ENCODE measurements at regions not wholly inside any gene's neighbourhood (a gene's known extent, or its start where the extent isn't known, plus 50 kb on each side); places are given as distances from the start of the nearest gene placed in this dataset.

GRCh38 chr1:8142955-8143629, 117.0 kb upstream of the ERRFI1 start:
- H3K27me3 ChIP-seq (ENCODE audit: insufficient read depth, poor library complexity, severe bottlenecking): no peaks in the 10 kb centered on the region
- H3K4me1 ChIP-seq (ENCODE audit: insufficient read depth, poor library complexity, severe bottlenecking): peaks cover 6% of the 10 kb centered on the region
- TF ChIP-seq CTCF (IDR thresholded peaks at IDR 0.05; ENCODE audit: poor library complexity, severe bottlenecking): no peak
- H3K36me3 ChIP-seq (ENCODE audit: low read depth): no peaks in the 10 kb centered on the region
- H3K27ac ChIP-seq (ENCODE audit: poor library complexity, severe bottlenecking): no peak overlapping the region
- no peak for DNase-seq (ENCODE audit: low spot score)
- H3K9me3 ChIP-seq (ENCODE audit: severe bottlenecking): no peaks in the 10 kb centered on the region
- ATAC-seq (ENCODE audit: low read depth): no peak
- no peak overlapping the region for H3K4me3 ChIP-seq (ENCODE audit: severe bottlenecking)

GRCh38 chr1:8139941-8140340, 113.8 kb upstream of the ERRFI1 start:
- Histone ChIP-seq H3K9me3 (ENCODE audit: severe bottlenecking) (no peaks in the 10 kb centered on the region), H3K4me1 (ENCODE audit: insufficient read depth, poor library complexity, severe bottlenecking) (peaks cover 18% of the 10 kb centered on the region), H3K27ac (ENCODE audit: poor library complexity, severe bottlenecking) (no peak overlapping the region), H3K4me3 (ENCODE audit: severe bottlenecking) (no peak overlapping the region), H3K27me3 (ENCODE audit: insufficient read depth, poor library complexity, severe bottlenecking) (no peaks in the 10 kb centered on the region), H3K36me3 (ENCODE audit: low read depth) (no peaks in the 10 kb centered on the region)
- no peak for TF ChIP-seq CTCF (IDR thresholded peaks at IDR 0.05; ENCODE audit: poor library complexity, severe bottlenecking)
- ATAC-seq (ENCODE audit: low read depth) (no peak), DNase-seq (ENCODE audit: low spot score) (no peak)

GRCh38 chr1:8139383-8139782, 113.3 kb upstream of the ERRFI1 start:
- Histone ChIP-seq H3K36me3 (ENCODE audit: low read depth) (no peaks in the 10 kb centered on the region), H3K27me3 (ENCODE audit: insufficient read depth, poor library complexity, severe bottlenecking) (no peaks in the 10 kb centered on the region), H3K4me3 (ENCODE audit: severe bottlenecking) (no peak overlapping the region), H3K27ac (ENCODE audit: poor library complexity, severe bottlenecking) (no peak overlapping the region), H3K9me3 (ENCODE audit: severe bottlenecking) (no peaks in the 10 kb centered on the region), H3K4me1 (ENCODE audit: insufficient read depth, poor library complexity, severe bottlenecking) (peaks cover 23% of the 10 kb centered on the region)
- DNase-seq (ENCODE audit: low spot score): no peak
- no peak for TF ChIP-seq CTCF (IDR thresholded peaks at IDR 0.05; ENCODE audit: poor library complexity, severe bottlenecking)
- ATAC-seq (ENCODE audit: low read depth): no peak

- no peak for DNase-seq (ENCODE audit: low spot score)
- Histone ChIP-seq H3K27ac (ENCODE audit: poor library complexity, severe bottlenecking) (peak overlapping the region; percentile 83), H3K4me3 (ENCODE audit: severe bottlenecking) (no peak overlapping the region), H3K4me1 (ENCODE audit: insufficient read depth, poor library complexity, severe bottlenecking) (peaks cover 31% of the 10 kb centered on the region), H3K27me3 (ENCODE audit: insufficient read depth, poor library complexity, severe bottlenecking) (no peaks in the 10 kb centered on the region), H3K36me3 (ENCODE audit: low read depth) (no peaks in the 10 kb centered on the region), H3K9me3 (ENCODE audit: severe bottlenecking) (no peaks in the 10 kb centered on the region)
- ATAC-seq (ENCODE audit: low read depth): no peak
- no peak for TF ChIP-seq CTCF (IDR thresholded peaks at IDR 0.05; ENCODE audit: poor library complexity, severe bottlenecking)
Observed at GRCh38 chr1:8138673-8139072, 112.6 kb upstream of the ERRFI1 start.

GRCh38 chr1:8137481-8138244, 111.6 kb upstream of the ERRFI1 start:
- no peak for DNase-seq (ENCODE audit: low spot score)
- Histone ChIP-seq H3K27me3 (ENCODE audit: insufficient read depth, poor library complexity, severe bottlenecking) (no peaks in the 10 kb centered on the region), H3K27ac (ENCODE audit: poor library complexity, severe bottlenecking) (peak overlapping the region; percentile 83), H3K36me3 (ENCODE audit: low read depth) (no peaks in the 10 kb centered on the region), H3K4me1 (ENCODE audit: insufficient read depth, poor library complexity, severe bottlenecking) (peaks cover 38% of the 10 kb centered on the region), H3K4me3 (ENCODE audit: severe bottlenecking) (peak overlapping the region; percentile 0), H3K9me3 (ENCODE audit: severe bottlenecking) (no peaks in the 10 kb centered on the region)
- ATAC-seq (ENCODE audit: low read depth): peak; percentile 70
- no peak for TF ChIP-seq CTCF (IDR thresholded peaks at IDR 0.05; ENCODE audit: poor library complexity, severe bottlenecking)

All from RWPE2 (cell line).